Glutamatergic neuron (in vitro differentiated cells): ENCODE measurements at regions not wholly inside any gene's neighbourhood (a gene's known extent, or its start where the extent isn't known, plus 50 kb on each side); places are given as distances from the start of the nearest gene placed in this dataset.
"Not testable (repeated sequence)": the region's sequence is repeated elsewhere in the genome, so short reads cannot be mapped to it uniquely, and the experiment has no call there.

Experiments
- DNase-seq: peaks from one replicate; pipeline ENCODE4 v3.0.0; 2022
- H3K27ac Mint-ChIP-seq: one replicate; pipeline ENCODE4 v1.8.0; 2020; ENCODE audit warnings: mild to moderate bottlenecking, mixed read lengths, inconsistent platforms; ENCODE audit not compliant: unreplicated experiment
- H3K27me3 Mint-ChIP-seq: one replicate; pipeline ENCODE4 v1.8.0; 2020; ENCODE audit warnings: mild to moderate bottlenecking, moderate library complexity, mixed read lengths, inconsistent platforms; ENCODE audit not compliant: unreplicated experiment
- H3K36me3 Mint-ChIP-seq: one replicate; pipeline ENCODE4 v1.8.0; 2020; ENCODE audit warnings: mild to moderate bottlenecking, mixed read lengths, inconsistent platforms; ENCODE audit not compliant: unreplicated experiment
- H3K4me1 Mint-ChIP-seq: one replicate; pipeline ENCODE4 v1.8.0; 2020; ENCODE audit warnings: mild to moderate bottlenecking, low read depth, mixed read lengths, inconsistent platforms; ENCODE audit not compliant: unreplicated experiment
- H3K4me3 Mint-ChIP-seq: one replicate; pipeline ENCODE4 v1.8.0; 2020; ENCODE audit warnings: mild to moderate bottlenecking, mixed read lengths, inconsistent platforms; ENCODE audit not compliant: unreplicated experiment
- H3K9me3 Mint-ChIP-seq: one replicate; pipeline ENCODE4 v1.8.0; 2020; ENCODE audit warnings: mild to moderate bottlenecking, moderate library complexity, mixed read lengths, inconsistent platforms; ENCODE audit not compliant: unreplicated experiment
- TF ChIP-seq, protein P1 (sequence below): fragments of 200-600 bp; sonication (generic); IDR thresholded peaks from one replicate; pipeline ENCODE4 v1.5.0; 2021; ENCODE audit not compliant: partially characterized antibody, unreplicated experiment

DNA sequence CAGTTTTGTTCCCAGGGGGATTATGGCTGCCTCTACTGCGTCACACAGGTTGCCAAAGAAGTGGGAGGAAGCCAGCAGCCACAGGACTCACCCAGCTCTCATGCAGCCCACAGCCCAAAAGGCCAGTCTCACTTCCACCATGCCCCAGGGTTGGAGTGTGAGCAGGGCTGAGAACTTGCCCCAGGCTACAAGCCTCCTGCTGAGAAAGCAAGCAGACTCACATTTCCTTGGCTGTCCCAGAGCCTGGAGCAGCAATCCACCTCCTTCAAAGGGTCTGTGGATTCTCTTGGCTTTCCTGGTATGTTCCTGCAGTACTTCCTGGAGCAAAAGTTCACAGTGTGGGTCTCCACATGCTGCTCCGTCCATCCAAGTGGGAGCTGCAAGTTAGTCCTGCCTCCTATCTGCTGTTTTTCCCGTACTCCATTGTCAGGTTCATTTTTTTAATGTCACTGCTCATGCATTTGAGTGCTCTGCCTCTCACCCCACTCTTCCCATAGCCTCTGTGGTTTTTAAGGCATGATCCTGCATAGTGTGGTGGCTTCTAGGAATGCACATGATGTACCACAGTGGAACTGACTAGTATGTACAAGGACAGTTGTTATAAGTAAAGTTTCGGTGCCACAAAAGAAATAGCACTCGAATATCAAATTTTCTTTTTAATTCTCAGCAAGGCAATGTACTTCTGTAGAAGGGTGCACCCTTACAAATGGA is 56.2 kb upstream of the ARHGEF7 start:
- H3K9me3 Mint-ChIP-seq: peaks cover 3% of the 10 kb centered on the region
- no peak for DNase-seq
- H3K27ac Mint-ChIP-seq: no peak overlapping the region
- no peaks in the 10 kb centered on the region for H3K4me1 Mint-ChIP-seq
- H3K4me3 Mint-ChIP-seq: no peak overlapping the region
- H3K36me3 Mint-ChIP-seq: peaks cover 33% of the 10 kb centered on the region
- no peaks in the 10 kb centered on the region for H3K27me3 Mint-ChIP-seq
- TF ChIP-seq, protein P1, sequence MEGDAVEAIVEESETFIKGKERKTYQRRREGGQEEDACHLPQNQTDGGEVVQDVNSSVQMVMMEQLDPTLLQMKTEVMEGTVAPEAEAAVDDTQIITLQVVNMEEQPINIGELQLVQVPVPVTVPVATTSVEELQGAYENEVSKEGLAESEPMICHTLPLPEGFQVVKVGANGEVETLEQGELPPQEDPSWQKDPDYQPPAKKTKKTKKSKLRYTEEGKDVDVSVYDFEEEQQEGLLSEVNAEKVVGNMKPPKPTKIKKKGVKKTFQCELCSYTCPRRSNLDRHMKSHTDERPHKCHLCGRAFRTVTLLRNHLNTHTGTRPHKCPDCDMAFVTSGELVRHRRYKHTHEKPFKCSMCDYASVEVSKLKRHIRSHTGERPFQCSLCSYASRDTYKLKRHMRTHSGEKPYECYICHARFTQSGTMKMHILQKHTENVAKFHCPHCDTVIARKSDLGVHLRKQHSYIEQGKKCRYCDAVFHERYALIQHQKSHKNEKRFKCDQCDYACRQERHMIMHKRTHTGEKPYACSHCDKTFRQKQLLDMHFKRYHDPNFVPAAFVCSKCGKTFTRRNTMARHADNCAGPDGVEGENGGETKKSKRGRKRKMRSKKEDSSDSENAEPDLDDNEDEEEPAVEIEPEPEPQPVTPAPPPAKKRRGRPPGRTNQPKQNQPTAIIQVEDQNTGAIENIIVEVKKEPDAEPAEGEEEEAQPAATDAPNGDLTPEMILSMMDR: no peak

DNA sequence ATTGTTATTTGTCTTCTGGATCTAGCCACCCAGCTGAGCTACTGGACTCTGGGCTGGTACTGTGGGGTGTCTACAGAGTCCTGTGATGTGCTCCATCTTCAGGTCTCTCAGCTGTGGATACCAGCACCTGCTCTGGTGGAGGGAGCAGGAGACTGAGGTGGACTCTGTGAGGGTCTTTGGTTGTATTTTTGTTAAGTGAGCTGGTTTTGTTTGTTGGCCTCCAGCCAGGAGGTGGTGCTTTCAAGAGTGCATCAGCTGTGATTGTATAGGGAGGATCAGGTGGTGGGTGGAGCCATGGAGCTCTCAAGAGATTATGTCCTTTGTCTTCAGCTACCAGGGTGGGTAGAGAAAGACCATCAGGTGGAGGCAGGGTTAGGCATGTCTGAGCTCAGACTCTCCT is 56.8 kb upstream of the ARHGEF7 start:
- H3K36me3 Mint-ChIP-seq: peaks cover 30% of the 10 kb centered on the region
- not testable (repeated sequence) for H3K4me1 Mint-ChIP-seq, H3K9me3 Mint-ChIP-seq, H3K27me3 Mint-ChIP-seq, H3K4me3 Mint-ChIP-seq, H3K27ac Mint-ChIP-seq, DNase-seq

DNA sequence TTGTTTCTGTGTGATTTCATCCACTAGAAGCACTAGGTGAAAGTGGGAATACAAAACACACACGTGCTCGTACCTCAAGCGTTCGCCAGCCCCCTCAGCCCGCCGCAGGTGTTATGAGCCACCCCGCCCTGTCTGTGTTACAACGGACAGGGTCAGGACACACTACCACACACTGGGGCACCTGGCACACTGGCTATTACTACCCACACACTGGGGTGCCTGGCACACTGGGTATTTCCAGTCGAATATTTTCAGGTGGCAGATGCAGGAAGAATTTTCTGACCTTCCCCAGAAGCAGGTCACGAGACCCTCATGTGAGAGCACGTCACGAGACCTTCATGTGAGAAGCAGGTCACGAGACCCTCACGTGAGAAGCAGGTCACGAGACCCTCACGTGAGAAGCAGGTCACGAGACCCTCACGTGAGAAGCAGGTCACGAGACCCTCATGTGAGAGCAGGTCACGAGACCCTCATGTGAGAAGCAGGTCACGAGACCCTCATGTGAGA is 63.3 kb upstream of the ARHGEF7 start:
- H3K4me1 Mint-ChIP-seq, H3K27ac Mint-ChIP-seq, H3K36me3 Mint-ChIP-seq, H3K27me3 Mint-ChIP-seq, DNase-seq, H3K4me3 Mint-ChIP-seq, H3K9me3 Mint-ChIP-seq: not testable (repeated sequence)

DNA sequence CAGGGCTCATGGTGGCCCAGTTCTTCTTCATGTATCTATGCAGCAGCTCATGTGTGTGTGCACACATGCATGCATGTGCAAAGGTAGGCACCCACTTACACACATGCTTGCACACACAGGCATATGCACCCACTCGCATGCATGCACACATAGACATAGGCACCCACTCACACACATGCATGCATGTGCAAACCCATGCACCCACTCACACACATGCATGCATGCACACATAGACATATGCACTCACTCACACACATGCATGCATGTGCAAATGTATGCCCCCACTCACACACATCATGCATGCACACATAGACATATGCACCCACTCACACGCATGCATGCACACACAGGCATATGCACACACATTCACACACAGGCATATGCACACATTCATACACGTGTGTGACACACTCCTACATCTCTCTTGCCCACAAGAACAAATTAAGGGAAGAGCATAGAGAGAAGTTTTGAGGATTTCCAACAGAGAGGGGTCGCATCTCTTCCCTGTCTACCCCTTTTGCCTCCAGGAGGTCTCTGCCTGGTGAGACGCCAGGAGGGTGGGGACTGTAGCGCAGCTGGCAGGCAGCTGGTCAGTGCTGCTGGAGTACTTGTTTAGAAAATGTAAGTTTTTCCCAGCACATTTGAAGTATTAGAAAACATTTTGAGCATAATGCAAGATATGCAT is 63.9 kb upstream of the ARHGEF7 start:
- no peak overlapping the region for H3K27ac Mint-ChIP-seq
- TF ChIP-seq, protein P1: no peak
- peaks cover 5% of the 10 kb centered on the region for H3K36me3 Mint-ChIP-seq
- H3K4me3 Mint-ChIP-seq: no peak overlapping the region
- peaks cover 2% of the 10 kb centered on the region for H3K9me3 Mint-ChIP-seq
- no peak for DNase-seq
- H3K27me3 Mint-ChIP-seq: peaks cover 3% of the 10 kb centered on the region
- no peaks in the 10 kb centered on the region for H3K4me1 Mint-ChIP-seq

DNA sequence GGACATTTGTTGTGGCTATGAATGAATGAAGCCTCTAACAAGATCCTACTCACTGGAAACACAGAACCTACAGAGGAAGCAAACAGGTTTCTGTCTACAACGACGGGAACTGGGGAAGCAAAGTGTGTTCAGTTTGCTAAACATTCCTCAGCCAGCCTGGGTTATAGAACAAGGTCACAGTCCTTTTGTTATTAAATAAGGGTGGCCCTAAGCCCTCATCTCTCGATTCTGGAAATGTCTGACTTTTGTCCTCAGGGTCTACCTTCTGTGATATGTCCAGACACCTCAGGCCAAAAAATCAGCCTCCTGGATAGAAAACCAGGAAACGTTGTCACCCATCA is 64.6 kb upstream of the ARHGEF7 start:
- Mint-ChIP-seq H3K27ac (no peak overlapping the region), H3K4me1 (no peaks in the 10 kb centered on the region), H3K27me3 (peaks cover 3% of the 10 kb centered on the region), H3K4me3 (no peak overlapping the region), H3K36me3 (peaks cover 5% of the 10 kb centered on the region), H3K9me3 (peaks cover 2% of the 10 kb centered on the region)
- no peak for DNase-seq
- TF ChIP-seq, protein P1: no peak
